HepG2 (cell line): ENCODE measurements at regions not wholly inside any gene's neighbourhood (a gene's known extent, or its start where the extent isn't known, plus 50 kb on each side); places are given as distances from the start of the nearest gene placed in this dataset.

Experiments used
- ARID2 ChIP-seq: sonication (generic); formaldehyde crosslinking; IDR thresholded peaks from 2 replicates; pipeline ENCODE4 v1.8.1; 2022; ENCODE audit warnings: mild to moderate bottlenecking, missing genetic modification reagents, borderline replicate concordance
- CREB1 ChIP-seq, 2 experiments: fragments of 450-650 bp in 1 of 2; IDR thresholded peaks; 2 replicates each; pipeline ENCODE4 v1.6.1; 2016 to 2017; ENCODE audit warnings: control low read depth in 1 of 2, mild to moderate bottlenecking in 1 of 2, missing compliant biosample characterization in 1 of 2, missing genetic modification characterization in 1 of 2
- DNMT3B ChIP-seq: conservative IDR thresholded peaks from 2 replicates; pipeline ENCODE4 v1.6.1; 2016; ENCODE audit warnings: missing biosample characterization, control low read depth
- GTF2F1 ChIP-seq: fragments of 150-350 bp; IDR thresholded peaks from 2 replicates; pipeline ENCODE4 v1.6.1; 2014; ENCODE audit warnings: low read length
- HDAC6 ChIP-seq: fragments of 200-600 bp; sonication (generic); IDR thresholded peaks from 2 replicates; pipeline ENCODE4 v1.7.0; 2017; ENCODE audit warnings: mild to moderate bottlenecking, antibody characterized with exemption, low read length, low read depth
- HNF4G ChIP-seq, 2 experiments: sonication (generic) in 1 of 2; formaldehyde crosslinking in 1 of 2; IDR thresholded peaks; 2 replicates each; pipeline versions ENCODE4 v1.4.0 to v1.6.1; 2011 to 2020; ENCODE audit warnings: borderline replicate concordance in 2 of 2, low read depth in 2 of 2, mild to moderate bottlenecking in 2 of 2, low read length in 1 of 2, missing genetic modification reagents in 1 of 2, moderate library complexity in 1 of 2
- KLF12 ChIP-seq: sonication (generic); formaldehyde crosslinking; IDR thresholded peaks from 2 replicates; pipeline ENCODE4 v1.4.0; 2020; ENCODE audit warnings: missing genetic modification reagents, borderline replicate concordance
- PLRG1 ChIP-seq: fragments of 450-650 bp; conservative IDR thresholded peaks from 2 replicates; pipeline ENCODE4 v1.6.1; 2016
- SCMH1 ChIP-seq: sonication (generic); formaldehyde crosslinking; IDR thresholded peaks from 2 replicates; pipeline ENCODE4 v1.9.0; 2021; ENCODE audit warnings: missing genetic modification reagents, mild to moderate bottlenecking, borderline replicate concordance
- U2AF2 ChIP-seq: fragments of 200-400 bp; formaldehyde crosslinking; IDR thresholded peaks from 2 replicates; pipeline ENCODE4 v1.6.1; 2017; ENCODE audit warnings: low read depth, mild to moderate bottlenecking, low read length
- ZNF33B ChIP-seq: sonication (generic); formaldehyde crosslinking; IDR thresholded peaks from 2 replicates; pipeline ENCODE4 v1.5.1; 2020; ENCODE audit warnings: mild to moderate bottlenecking, missing genetic modification reagents
- ZNF543 ChIP-seq: sonication (generic); formaldehyde crosslinking; IDR thresholded peaks from 2 replicates; pipeline ENCODE4 v1.4.0; 2020; ENCODE audit warnings: mild to moderate bottlenecking, missing genetic modification reagents
- TF ChIP-seq, protein P1 (sequence below): sonication (generic); formaldehyde crosslinking; IDR thresholded peaks from 2 replicates; pipeline ENCODE4 v1.8.1; 2023; ENCODE audit warnings: mild to moderate bottlenecking, missing genetic modification reagents
- TF ChIP-seq, protein P2 (sequence below): sonication (generic); formaldehyde crosslinking; IDR thresholded peaks from 2 replicates; pipeline ENCODE4 v1.5.1; 2020; ENCODE audit warnings: mild to moderate bottlenecking, missing genetic modification reagents, borderline replicate concordance
- TF ChIP-seq, protein P3 (sequence below): sonication (generic); formaldehyde crosslinking; conservative IDR thresholded peaks from 2 replicates; pipeline ENCODE4 v1.8.0; 2022; ENCODE audit warnings: mild to moderate bottlenecking, moderate library complexity, missing genetic modification reagents
- TF ChIP-seq, protein P4 (sequence below): sonication (generic); formaldehyde crosslinking; IDR thresholded peaks from 2 replicates; pipeline ENCODE4 v1.5.1; 2020; ENCODE audit warnings: missing genetic modification reagents, mild to moderate bottlenecking, borderline replicate concordance

DNA sequence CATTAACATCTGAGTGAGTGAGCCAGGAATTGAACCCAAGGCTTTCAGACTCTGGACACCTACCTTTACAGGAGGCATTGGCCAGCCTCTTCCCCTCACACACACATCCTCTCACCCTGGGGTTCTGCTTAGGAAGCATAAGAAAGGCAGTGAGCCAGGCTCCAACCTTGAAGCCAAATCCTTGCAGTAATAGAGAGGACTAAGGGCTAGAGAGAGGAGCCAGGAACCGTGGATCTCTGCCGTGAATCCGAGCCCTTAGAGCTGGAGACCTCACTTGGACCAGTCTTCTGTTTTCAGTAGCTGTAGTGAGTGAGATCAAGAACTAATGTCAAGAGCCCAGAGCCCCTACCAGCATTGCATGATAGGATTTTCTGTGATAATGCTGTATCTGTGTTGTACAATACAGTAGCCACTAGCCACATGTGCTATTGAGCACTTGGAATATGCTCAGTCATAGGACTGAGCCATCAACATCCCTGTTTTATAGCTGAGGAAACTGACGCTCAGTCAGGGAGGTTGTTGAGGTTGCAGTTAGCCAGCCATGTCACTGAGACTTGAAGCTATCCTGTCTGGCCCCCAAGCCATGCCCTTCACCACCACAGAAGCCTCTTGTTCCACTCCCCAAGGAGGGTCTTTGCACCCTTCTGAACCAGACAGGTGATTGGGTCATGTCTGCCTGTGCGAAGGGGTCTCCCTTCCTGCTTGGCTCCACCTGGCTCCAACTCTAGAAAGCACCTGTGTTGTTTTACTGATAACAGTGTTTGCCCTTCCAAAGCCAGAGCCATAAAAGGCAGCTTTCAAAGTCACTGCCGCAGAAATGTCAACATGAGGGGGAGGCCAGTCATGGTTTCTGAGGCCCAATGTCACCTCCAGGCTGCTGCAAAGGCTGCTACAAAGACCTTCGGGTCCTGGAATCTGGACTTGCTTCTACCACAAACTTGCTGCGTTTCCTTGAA lies 101.1 kb upstream of the JUN start (continued):
- TF ChIP-seq, protein P1, sequence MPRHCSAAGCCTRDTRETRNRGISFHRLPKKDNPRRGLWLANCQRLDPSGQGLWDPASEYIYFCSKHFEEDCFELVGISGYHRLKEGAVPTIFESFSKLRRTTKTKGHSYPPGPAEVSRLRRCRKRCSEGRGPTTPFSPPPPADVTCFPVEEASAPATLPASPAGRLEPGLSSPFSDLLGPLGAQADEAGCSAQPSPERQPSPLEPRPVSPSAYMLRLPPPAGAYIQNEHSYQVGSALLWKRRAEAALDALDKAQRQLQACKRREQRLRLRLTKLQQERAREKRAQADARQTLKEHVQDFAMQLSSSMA (CRISPR knock-in tag): 0 out of 2 replicates have a peak, but pooled peaks have one; percentile 59
- TF ChIP-seq CREB1 (IDR thresholded peaks at IDR 0.05) (no peak), CREB1 (CRISPR knock-in tag; IDR thresholded peaks at IDR 0.05) (peak; percentile 92), ARID2 (no peak), ZNF33B (no peak), HNF4G (IDR thresholded peaks at IDR 0.05; ENCODE audit: borderline replicate concordance, low read depth, low read length) (peak; percentile 95), HNF4G (CRISPR knock-in tag; IDR thresholded peaks at IDR 0.05; ENCODE audit: borderline replicate concordance, low read depth) (peak; percentile 91; the same call in 1 of the 2 replicates), HDAC6 (no peak), PLRG1 (no peak), DNMT3B (peak; percentile 68; the same call in 1 of the 2 replicates), GTF2F1 (no peak), KLF12 (peak; percentile 63; the same call in 1 of the 2 replicates), U2AF2 (no peak), ZNF543 (peak; percentile 72; the same call in 1 of the 2 replicates), SCMH1 (CRISPR knock-in tag) (no peak)
- TF ChIP-seq, protein P2, sequence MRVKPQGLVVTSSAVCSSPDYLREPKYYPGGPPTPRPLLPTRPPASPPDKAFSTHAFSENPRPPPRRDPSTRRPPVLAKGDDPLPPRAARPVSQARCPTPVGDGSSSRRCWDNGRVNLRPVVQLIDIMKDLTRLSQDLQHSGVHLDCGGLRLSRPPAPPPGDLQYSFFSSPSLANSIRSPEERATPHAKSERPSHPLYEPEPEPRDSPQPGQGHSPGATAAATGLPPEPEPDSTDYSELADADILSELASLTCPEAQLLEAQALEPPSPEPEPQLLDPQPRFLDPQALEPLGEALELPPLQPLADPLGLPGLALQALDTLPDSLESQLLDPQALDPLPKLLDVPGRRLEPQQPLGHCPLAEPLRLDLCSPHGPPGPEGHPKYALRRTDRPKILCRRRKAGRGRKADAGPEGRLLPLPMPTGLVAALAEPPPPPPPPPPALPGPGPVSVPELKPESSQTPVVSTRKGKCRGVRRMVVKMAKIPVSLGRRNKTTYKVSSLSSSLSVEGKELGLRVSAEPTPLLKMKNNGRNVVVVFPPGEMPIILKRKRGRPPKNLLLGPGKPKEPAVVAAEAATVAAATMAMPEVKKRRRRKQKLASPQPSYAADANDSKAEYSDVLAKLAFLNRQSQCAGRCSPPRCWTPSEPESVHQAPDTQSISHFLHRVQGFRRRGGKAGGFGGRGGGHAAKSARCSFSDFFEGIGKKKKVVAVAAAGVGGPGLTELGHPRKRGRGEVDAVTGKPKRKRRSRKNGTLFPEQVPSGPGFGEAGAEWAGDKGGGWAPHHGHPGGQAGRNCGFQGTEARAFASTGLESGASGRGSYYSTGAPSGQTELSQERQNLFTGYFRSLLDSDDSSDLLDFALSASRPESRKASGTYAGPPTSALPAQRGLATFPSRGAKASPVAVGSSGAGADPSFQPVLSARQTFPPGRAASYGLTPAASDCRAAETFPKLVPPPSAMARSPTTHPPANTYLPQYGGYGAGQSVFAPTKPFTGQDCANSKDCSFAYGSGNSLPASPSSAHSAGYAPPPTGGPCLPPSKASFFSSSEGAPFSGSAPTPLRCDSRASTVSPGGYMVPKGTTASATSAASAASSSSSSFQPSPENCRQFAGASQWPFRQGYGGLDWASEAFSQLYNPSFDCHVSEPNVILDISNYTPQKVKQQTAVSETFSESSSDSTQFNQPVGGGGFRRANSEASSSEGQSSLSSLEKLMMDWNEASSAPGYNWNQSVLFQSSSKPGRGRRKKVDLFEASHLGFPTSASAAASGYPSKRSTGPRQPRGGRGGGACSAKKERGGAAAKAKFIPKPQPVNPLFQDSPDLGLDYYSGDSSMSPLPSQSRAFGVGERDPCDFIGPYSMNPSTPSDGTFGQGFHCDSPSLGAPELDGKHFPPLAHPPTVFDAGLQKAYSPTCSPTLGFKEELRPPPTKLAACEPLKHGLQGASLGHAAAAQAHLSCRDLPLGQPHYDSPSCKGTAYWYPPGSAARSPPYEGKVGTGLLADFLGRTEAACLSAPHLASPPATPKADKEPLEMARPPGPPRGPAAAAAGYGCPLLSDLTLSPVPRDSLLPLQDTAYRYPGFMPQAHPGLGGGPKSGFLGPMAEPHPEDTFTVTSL (CRISPR knock-in tag): peak; percentile 98
- TF ChIP-seq, protein P3, sequence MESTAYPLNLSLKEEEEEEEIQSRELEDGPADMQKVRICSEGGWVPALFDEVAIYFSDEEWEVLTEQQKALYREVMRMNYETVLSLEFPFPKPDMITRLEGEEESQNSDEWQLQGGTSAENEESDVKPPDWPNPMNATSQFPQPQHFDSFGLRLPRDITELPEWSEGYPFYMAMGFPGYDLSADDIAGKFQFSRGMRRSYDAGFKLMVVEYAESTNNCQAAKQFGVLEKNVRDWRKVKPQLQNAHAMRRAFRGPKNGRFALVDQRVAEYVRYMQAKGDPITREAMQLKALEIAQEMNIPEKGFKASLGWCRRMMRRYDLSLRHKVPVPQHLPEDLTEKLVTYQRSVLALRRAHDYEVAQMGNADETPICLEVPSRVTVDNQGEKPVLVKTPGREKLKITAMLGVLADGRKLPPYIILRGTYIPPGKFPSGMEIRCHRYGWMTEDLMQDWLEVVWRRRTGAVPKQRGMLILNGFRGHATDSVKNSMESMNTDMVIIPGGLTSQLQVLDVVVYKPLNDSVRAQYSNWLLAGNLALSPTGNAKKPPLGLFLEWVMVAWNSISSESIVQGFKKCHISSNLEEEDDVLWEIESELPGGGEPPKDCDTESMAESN (CRISPR knock-in tag): peak; percentile 93
- TF ChIP-seq, protein P4, sequence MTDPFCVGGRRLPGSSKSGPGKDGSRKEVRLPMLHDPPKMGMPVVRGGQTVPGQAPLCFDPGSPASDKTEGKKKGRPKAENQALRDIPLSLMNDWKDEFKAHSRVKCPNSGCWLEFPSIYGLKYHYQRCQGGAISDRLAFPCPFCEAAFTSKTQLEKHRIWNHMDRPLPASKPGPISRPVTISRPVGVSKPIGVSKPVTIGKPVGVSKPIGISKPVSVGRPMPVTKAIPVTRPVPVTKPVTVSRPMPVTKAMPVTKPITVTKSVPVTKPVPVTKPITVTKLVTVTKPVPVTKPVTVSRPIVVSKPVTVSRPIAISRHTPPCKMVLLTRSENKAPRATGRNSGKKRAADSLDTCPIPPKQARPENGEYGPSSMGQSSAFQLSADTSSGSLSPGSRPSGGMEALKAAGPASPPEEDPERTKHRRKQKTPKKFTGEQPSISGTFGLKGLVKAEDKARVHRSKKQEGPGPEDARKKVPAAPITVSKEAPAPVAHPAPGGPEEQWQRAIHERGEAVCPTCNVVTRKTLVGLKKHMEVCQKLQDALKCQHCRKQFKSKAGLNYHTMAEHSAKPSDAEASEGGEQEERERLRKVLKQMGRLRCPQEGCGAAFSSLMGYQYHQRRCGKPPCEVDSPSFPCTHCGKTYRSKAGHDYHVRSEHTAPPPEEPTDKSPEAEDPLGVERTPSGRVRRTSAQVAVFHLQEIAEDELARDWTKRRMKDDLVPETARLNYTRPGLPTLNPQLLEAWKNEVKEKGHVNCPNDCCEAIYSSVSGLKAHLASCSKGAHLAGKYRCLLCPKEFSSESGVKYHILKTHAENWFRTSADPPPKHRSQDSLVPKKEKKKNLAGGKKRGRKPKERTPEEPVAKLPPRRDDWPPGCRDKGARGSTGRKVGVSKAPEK (CRISPR knock-in tag): peak; percentile 99
